ENCODE measurements at regions not wholly inside any gene's neighbourhood (a gene's known extent, or its start where the extent isn't known, plus 50 kb on each side); places are given as distances from the start of the nearest gene placed in this dataset.
"Not testable (repeated sequence)": the region's sequence is repeated elsewhere in the genome, so short reads cannot be mapped to it uniquely, and the experiment has no call there.

DNA sequence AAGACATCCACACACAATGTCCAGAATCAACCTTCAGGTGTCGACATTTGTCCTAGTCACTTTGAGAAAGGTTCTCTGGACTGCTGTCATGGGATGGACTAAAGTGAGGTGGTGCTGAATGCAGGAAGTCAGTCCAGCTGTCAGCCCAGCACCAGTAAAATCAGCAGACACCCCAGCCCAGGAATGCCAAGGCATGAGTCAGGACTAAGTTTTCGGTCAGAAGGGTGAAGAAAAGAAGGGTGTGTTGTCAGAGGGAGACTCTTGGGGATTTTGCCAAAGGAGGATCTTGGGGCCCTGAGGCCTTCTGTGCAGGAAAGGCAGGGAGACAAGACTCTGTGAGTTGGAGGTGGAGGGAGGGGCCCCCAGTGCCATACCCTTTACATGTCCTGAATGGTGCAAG lies 69.0 kb upstream of the XPA start:
- Histone ChIP-seq H3K36me3 (no peaks in the 10 kb centered on the region), H3K4me1 (peaks cover 25% of the 10 kb centered on the region), H3K27me3 (peaks cover 8% of the 10 kb centered on the region; the same call in 1 of the 2 replicates), H3K27ac (no peak overlapping the region), H3K9me3 (replicated peaks) (no peaks in the 10 kb centered on the region), H3K4me3 (no peak overlapping the region)
- no peak for DNase-seq

DNA sequence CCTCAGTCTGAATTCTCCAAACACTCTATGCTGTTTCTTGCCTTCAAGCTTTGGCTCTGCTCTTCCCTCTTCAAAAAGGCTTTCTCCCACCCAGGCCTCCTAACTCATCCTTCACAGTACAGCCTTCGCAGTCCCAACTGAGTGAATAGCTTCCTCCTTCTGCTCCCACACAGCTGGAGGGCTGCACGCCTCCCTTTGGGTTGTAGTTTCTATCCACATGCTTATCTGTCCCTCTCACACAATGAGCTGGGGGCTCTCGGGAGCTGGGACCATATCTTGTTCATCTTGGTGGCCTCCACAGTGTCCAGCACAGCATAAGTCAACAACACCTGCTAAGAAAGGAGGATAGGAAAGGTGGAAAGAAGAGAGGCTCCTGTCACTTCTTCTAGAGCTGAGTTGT lies 69.5 kb upstream of the XPA start:
- H3K4me3 ChIP-seq, result no peak overlapping the region
- no peak for DNase-seq
- H3K27ac ChIP-seq, result no peak overlapping the region
- peaks cover 26% of the 10 kb centered on the region for H3K4me1 ChIP-seq
- H3K9me3 ChIP-seq (replicated peaks), result no peaks in the 10 kb centered on the region
- peaks cover 3% of the 10 kb centered on the region; the same call in 1 of the 2 replicates for H3K27me3 ChIP-seq
- H3K36me3 ChIP-seq, result no peaks in the 10 kb centered on the region

DNA sequence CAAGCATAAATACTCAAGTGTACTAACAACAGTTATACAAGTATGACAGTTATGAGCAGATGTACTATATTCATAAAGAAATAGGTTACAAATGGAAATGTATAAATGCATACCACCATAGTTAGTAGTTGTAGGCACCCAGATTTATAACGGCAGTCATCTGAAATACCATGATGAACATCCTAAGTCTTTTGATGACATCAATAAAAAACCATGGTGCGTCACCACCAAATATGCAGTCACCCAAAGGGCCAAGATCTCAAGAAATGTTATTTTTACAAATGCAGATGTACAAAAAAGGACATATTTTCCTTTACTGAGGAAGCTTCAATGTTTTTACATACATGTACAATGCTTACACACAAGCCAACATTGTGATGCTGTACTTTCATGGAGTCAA lies 70.8 kb upstream of the XPA start:
- Histone ChIP-seq H3K9me3 (replicated peaks) (no peaks in the 10 kb centered on the region), H3K27me3 (no peaks in the 10 kb centered on the region; the same call in 1 of the 2 replicates), H3K4me3 (no peak overlapping the region), H3K27ac (no peak overlapping the region), H3K36me3 (no peaks in the 10 kb centered on the region), H3K4me1 (peaks cover 37% of the 10 kb centered on the region)
- no peak for DNase-seq

GRCh38 chr9:97768746-97769145 lies 71.6 kb upstream of the XPA start:
- no peak for DNase-seq
- no peak overlapping the region for H3K27ac ChIP-seq

GRCh38 chr9:97769208-97769607 lies 72.1 kb upstream of the XPA start:
- peaks cover 27% of the 10 kb centered on the region; the same call in 1 of the 2 replicates for H3K4me1 ChIP-seq
- no peaks in the 10 kb centered on the region for H3K36me3 ChIP-seq
- H3K4me3 ChIP-seq, result no peak overlapping the region
- no peak for DNase-seq
- H3K27me3 ChIP-seq, result no peaks in the 10 kb centered on the region; the same call in 1 of the 2 replicates
- H3K9me3 ChIP-seq (replicated peaks), result no peaks in the 10 kb centered on the region
- no peak overlapping the region for H3K27ac ChIP-seq

More at GRCh38 chr9:97768746-97769145, 71.6 kb upstream of the XPA start:
- Histone ChIP-seq H3K27me3 (no peaks in the 10 kb centered on the region; the same call in 1 of the 2 replicates), H3K9me3 (replicated peaks) (no peaks in the 10 kb centered on the region), H3K36me3 (no peaks in the 10 kb centered on the region), H3K4me3 (no peak overlapping the region), H3K4me1 (peaks cover 30% of the 10 kb centered on the region)

DNA sequence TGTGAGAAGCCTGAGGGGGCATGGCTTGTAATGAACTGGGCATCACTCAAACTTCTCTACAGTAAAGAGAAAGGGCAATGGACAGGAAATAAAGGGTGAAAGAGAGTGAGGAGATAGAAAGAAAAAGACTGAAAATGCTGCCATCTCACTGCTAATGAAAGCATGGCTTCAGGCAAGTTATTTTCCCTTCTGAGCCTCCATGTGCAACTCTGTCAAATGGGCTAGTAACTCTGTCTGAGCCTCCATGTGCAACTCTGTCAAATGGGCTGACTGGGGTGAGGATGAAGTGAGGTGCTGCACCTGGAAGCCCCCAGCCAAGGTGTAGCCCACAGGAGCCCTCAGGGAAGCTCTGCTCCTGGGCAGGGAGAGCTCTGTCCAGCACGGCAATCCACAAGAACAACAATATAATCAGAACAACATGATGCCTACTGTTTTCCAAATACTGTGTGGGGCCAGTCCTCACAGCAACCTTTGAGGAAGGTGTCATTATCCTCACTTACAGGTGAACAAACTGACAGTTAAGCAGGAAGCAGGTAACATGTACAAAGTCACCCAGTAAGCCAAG lies 73.8 kb upstream of the XPA start:
- Histone ChIP-seq H3K4me3 (no peak overlapping the region), H3K4me1 (peaks cover 30% of the 10 kb centered on the region; the same call in 1 of the 2 replicates)

DNA sequence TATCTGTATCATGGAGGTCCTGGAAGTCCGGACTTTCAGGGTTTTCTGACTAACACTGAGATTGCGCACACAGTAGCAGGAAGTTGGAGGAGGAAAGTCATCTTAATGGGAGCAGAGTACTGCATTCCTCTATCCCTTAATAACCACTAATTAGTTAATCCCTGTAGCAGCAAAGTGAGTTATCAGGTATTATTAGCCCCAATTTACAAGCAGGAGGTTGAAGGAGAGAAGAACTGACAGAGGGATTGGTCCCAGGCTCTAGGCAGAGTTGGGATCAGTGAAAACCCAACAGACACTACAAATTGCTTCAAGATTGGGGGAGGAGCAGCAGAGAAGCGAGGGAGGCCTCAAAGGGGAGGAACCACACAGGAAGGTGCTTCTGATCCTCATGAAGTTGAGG lies 74.5 kb upstream of the XPA start:
- no peaks in the 10 kb centered on the region for H3K9me3 ChIP-seq (replicated peaks)
- H3K36me3 ChIP-seq, result no peaks in the 10 kb centered on the region
- H3K4me3 ChIP-seq, result no peak overlapping the region
- H3K27ac ChIP-seq, result no peak overlapping the region
- peaks cover 4% of the 10 kb centered on the region; the same call in 1 of the 2 replicates for H3K27me3 ChIP-seq
- peaks cover 30% of the 10 kb centered on the region; the same call in 1 of the 2 replicates for H3K4me1 ChIP-seq
- no peak for DNase-seq

More for the DNA sequence above, 73.8 kb upstream of the XPA start:
- H3K36me3 ChIP-seq, result no peaks in the 10 kb centered on the region
- DNase-seq, result no peak
- H3K27ac ChIP-seq, result no peak overlapping the region
- peaks cover 4% of the 10 kb centered on the region; the same call in 1 of the 2 replicates for H3K27me3 ChIP-seq
- no peaks in the 10 kb centered on the region for H3K9me3 ChIP-seq (replicated peaks)

DNA sequence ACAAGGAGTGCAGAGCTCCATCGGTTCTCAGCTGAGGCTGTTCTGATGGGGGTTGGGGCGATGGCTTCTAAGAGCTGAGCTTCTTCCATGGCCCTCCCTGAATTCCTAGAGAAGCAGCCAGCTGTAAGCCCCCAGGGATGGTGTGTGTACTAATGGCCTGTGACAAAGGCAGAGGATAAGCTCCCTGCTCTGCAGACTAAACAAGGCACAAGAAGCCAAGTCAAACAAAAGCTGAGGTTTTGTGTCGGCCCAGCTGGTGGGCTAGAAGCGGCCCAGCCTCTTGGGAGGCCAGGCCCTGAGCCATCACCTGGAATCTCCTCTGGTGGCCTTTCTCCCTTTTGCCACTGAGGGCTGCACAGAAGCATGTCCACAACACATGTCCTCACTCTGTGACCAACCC lies 75.0 kb upstream of the XPA start:
- no peaks in the 10 kb centered on the region for H3K9me3 ChIP-seq (replicated peaks)
- H3K27me3 ChIP-seq, result peaks cover 4% of the 10 kb centered on the region; the same call in 1 of the 2 replicates
- H3K4me3 ChIP-seq, result no peak overlapping the region
- H3K36me3 ChIP-seq, result no peaks in the 10 kb centered on the region
- peak; percentile 47 to 50 for DNase-seq
- peaks cover 30% of the 10 kb centered on the region; the same call in 1 of the 2 replicates for H3K4me1 ChIP-seq
- no peak overlapping the region for H3K27ac ChIP-seq

GRCh38 chr9:97773091-97773490 lies 76.0 kb upstream of the XPA start:
- no peak overlapping the region for H3K27ac ChIP-seq
- H3K4me1 ChIP-seq, result peaks cover 30% of the 10 kb centered on the region; the same call in 1 of the 2 replicates
- no peak for DNase-seq

DNA sequence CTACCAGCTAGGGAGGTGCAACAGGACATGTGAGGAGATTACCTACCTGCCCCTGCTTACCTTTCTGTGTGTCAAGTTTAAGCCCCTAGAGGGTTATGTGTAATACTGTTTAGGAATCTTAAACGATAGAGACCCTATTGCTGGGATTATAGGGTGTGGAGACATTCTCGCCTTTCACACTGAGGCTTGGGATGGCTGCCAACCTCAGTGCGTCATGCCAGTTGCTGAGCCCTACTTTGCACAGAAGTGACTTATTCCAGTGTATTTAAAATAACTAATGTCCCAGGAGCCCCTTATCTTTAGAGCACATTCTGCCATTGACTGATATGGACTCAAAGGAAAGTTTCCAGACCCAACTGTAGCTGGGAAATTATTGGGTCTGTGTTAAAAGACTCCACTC lies 76.6 kb upstream of the XPA start:
- Histone ChIP-seq H3K36me3 (no peaks in the 10 kb centered on the region), H3K4me3 (no peak overlapping the region), H3K9me3 (replicated peaks) (peaks cover 3% of the 10 kb centered on the region; the same call in 1 of the 2 replicates), H3K27ac (no peak overlapping the region), H3K4me1 (peaks cover 27% of the 10 kb centered on the region; the same call in 1 of the 2 replicates), H3K27me3 (peaks cover 4% of the 10 kb centered on the region; the same call in 1 of the 2 replicates)
- peak; percentile 48 to 58 for DNase-seq

More at GRCh38 chr9:97773091-97773490, 76.0 kb upstream of the XPA start:
- H3K9me3 ChIP-seq (replicated peaks), result no peaks in the 10 kb centered on the region
- H3K36me3 ChIP-seq, result no peaks in the 10 kb centered on the region
- H3K4me3 ChIP-seq, result no peak overlapping the region
- peaks cover 4% of the 10 kb centered on the region; the same call in 1 of the 2 replicates for H3K27me3 ChIP-seq

DNA sequence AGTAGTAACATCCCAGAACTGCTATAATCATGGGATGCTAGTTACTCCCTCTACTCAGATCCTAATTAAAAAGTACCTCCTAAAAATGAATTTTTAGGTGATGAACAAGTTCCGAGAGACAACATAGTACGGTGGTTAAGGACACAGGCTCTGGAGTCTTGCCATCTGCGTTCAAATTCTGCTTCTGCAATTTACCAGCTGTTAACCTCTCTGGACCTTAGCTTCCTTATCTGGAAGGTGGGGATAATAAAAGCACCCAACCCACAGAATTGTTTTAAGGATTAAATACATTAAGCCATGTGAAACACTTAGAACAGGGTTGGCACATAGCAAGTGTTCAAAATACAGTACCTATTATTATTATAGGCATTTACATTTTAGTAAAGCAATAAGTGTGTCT lies 77.5 kb upstream of the XPA start:
- Histone ChIP-seq H3K9me3 (replicated peaks) (peaks cover 6% of the 10 kb centered on the region; the same call in 1 of the 2 replicates), H3K4me1 (peaks cover 20% of the 10 kb centered on the region; the same call in 1 of the 2 replicates), H3K36me3 (no peaks in the 10 kb centered on the region), H3K4me3 (no peak overlapping the region), H3K27ac (no peak overlapping the region), H3K27me3 (peaks cover 4% of the 10 kb centered on the region; the same call in 1 of the 2 replicates)
- no peak for DNase-seq

- H3K27me3 ChIP-seq; H3K4me3 ChIP-seq; DNase-seq; H3K36me3 ChIP-seq; H3K27ac ChIP-seq; H3K9me3 ChIP-seq (replicated peaks); H3K4me1 ChIP-seq: not testable (repeated sequence)
Measured at GRCh38 chr9:97778740-97779139, 74.3 kb upstream of the FOXE1 start.

DNA sequence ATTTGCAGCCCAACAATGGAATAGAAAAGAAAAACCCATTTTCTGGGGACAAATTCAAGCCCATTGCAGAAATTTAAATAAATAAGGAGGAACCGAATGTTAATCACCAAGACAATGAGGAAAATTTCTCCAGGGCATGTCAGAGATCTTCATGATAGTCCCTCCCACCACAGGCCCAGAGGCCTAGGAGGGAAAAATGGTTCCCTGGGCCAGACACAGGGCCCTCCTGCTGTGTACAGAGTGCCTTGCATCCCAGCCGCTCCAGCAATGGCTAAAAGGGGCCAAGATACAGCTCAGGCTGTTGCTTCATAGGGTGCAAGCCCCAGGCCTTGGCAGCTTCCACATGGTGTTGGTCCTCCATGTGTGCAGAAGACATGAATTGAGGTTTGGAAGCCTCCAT lies 73.4 kb upstream of the FOXE1 start:
- H3K4me1 ChIP-seq, result peaks cover 4% of the 10 kb centered on the region; the same call in 1 of the 2 replicates
- DNase-seq, result no peak
- peaks cover 6% of the 10 kb centered on the region; the same call in 1 of the 2 replicates for H3K9me3 ChIP-seq (replicated peaks)
- H3K27me3 ChIP-seq, result peaks cover 4% of the 10 kb centered on the region; the same call in 1 of the 2 replicates
- no peaks in the 10 kb centered on the region for H3K36me3 ChIP-seq
- no peak overlapping the region for H3K4me3 ChIP-seq
- H3K27ac ChIP-seq, result no peak overlapping the region

- H3K36me3 ChIP-seq, result no peaks in the 10 kb centered on the region
- H3K27ac ChIP-seq, result no peak overlapping the region
- H3K4me3 ChIP-seq, result no peak overlapping the region
- H3K4me1 ChIP-seq, result no peaks in the 10 kb centered on the region
- peaks cover 6% of the 10 kb centered on the region; the same call in 1 of the 2 replicates for H3K9me3 ChIP-seq (replicated peaks)
- no peaks in the 10 kb centered on the region for H3K27me3 ChIP-seq
- no peak for DNase-seq
Measured at GRCh38 chr9:97781902-97782301, 71.1 kb upstream of the FOXE1 start.

DNA sequence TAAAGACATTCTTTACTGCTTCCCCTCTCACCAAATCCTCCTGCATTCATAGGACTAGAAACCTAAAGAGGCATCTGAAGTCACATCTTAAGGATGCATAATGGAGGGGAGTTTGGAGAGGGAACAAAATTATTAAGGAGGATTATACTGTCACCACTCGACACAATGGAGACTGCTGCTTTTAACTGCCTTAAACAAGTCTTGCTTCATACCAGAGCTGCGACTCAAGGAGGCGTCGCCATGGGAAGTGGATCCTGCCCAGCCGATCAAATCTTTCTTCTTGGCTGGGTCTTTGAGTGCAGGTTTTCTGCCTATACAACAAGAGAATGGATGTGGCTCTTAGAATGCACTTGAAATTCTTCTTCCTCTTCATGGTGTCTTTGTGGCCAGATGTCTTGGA lies 66.7 kb upstream of the FOXE1 start:
- no peaks in the 10 kb centered on the region for H3K27me3 ChIP-seq
- no peaks in the 10 kb centered on the region for H3K4me1 ChIP-seq
- H3K36me3 ChIP-seq, result no peaks in the 10 kb centered on the region
- no peaks in the 10 kb centered on the region for H3K9me3 ChIP-seq (replicated peaks)
- no peak overlapping the region for H3K27ac ChIP-seq
- H3K4me3 ChIP-seq, result no peak overlapping the region
- DNase-seq, result no peak

- Histone ChIP-seq H3K36me3 (no peaks in the 10 kb centered on the region), H3K27me3 (0 out of 2 replicates have a peak, but pooled peaks cover 3% of the 10 kb centered on the region), H3K4me3 (no peak overlapping the region), H3K4me1 (no peaks in the 10 kb centered on the region), H3K27ac (no peak overlapping the region), H3K9me3 (replicated peaks) (no peaks in the 10 kb centered on the region)
- no peak for DNase-seq
Measured at GRCh38 chr9:97787551-97787950, 65.5 kb upstream of the FOXE1 start.
